Adrenal gland (tissue), 9 donors: ENCODE measurements at regions not wholly inside any gene's neighbourhood (a gene's known extent, or its start where the extent isn't known, plus 50 kb on each side); places are given as distances from the start of the nearest gene placed in this dataset.

Source experiments
- DNase-seq, 7 donors: peaks; one replicate each; pipeline ENCODE4 v3.0.0-alpha.2; 2019 to 2020
- H3K27ac ChIP-seq, 5 donors: fragments of 200-600 bp; sonication (generic) in 4 of 5; 1 replicate in 3 of 5; 2 replicates in 2 of 5; pipeline versions ENCODE4 v1.5.1 to v1.8.0; 2016 to 2020; ENCODE audit warnings: mild to moderate bottlenecking in 1 of 5
- H3K27me3 ChIP-seq: fragments of 200-600 bp; 2 replicates; pipeline ENCODE4 v1.8.0; 2021
- H3K36me3 ChIP-seq, 2 donors: fragments of 200-600 bp; replicated peaks in 1 of 2; 1 replicate in 1 of 2; 2 replicates in 1 of 2; pipeline versions ENCODE4 v1.5.1 to v1.8.0; 2018 to 2022
- H3K4me1 ChIP-seq, 2 donors: fragments of 200-600 bp; replicated peaks in 1 of 2; 1 replicate in 1 of 2; 2 replicates in 1 of 2; pipeline versions ENCODE4 v1.5.1 to v1.8.0; 2018 to 2021
- H3K4me3 ChIP-seq, 4 donors: fragments of 200-600 bp; sonication (generic) in 3 of 4; one replicate each; pipeline ENCODE4 v1.5.1; 2016 to 2018
- H3K9me3 ChIP-seq, 3 donors: fragments of 200-600 bp; sonication (generic) in 1 of 3; replicated peaks in 1 of 3; 1 replicate in 2 of 3; 2 replicates in 1 of 3; pipeline versions ENCODE4 v1.5.1 to v1.8.0; 2016 to 2021
- CTCF ChIP-seq, 6 experiments: fragments of 450-650 bp in 4 of 6; fragments of 200-600 bp in 2 of 6; sonication (generic) in 1 of 6; IDR thresholded peaks; 1 replicate in 5 of 6; 2 replicates in 1 of 6; pipeline versions ENCODE4 v1.5.1 to v1.8.0; 2016 to 2021; ENCODE audit warnings: antibody characterized with exemption in 6 of 6, mild to moderate bottlenecking in 2 of 6, moderate library complexity in 1 of 6
- POLR2A ChIP-seq, 2 donors: fragments of 450-650 bp; IDR thresholded peaks; one replicate each; pipeline ENCODE4 v1.6.1; 2017; ENCODE audit warnings: antibody characterized with exemption in 2 of 2, mild to moderate bottlenecking in 2 of 2, moderate library complexity in 1 of 2
- WGBS, 4 donors: extraction: QIAGEN DNeasy Blood & Tissue Kit in 2 of 4; methylation state at CpG; one replicate each; pipeline versions ENCODE4 v1.1.5 to v1.1.7; 2013 to 2017; 5-methylcytosine and 5-hydroxymethylcytosine counted together
- intact Hi-C, 2 donors: fragments of 100-400 bp; cut with DNase I; formaldehyde crosslinking; loops; one replicate each; pipeline versions ENCODE4 v1.14.1 to v1.15.0; 2022 to 2023
- donor health status: healthy with polysubstance abuse.
- donor health status: Bipolar disorder and iron deficiency.
- donor health status: DM: yes; HTN: yes; CAD: no.
- donor health status: DM: no; HTN: no; CAD: no.
- donor health status: DM: no; HTN: no; CAD: no.

GRCh38 chr2:172195836-172196376 is 93.2 kb upstream of the DLX2 start:
- Histone ChIP-seq H3K27me3 (no peaks in the 10 kb centered on the region), H3K4me3 (no peak overlapping the region), H3K27ac (no peak overlapping the region), H3K4me1 (no peaks in the 10 kb centered on the region), H3K9me3 (peaks cover 0 to 24% (median 0%) of the 10 kb centered on the region in 3 donors), H3K36me3 (no peaks in the 10 kb centered on the region)
- 70 to 77% (median 75%) methylated on average over 6 of the region's 6 CpGs for WGBS, 4 donors
- intact Hi-C loops = no loop called here
- no peak for TF ChIP-seq CTCF (IDR thresholded peaks at IDR 0.05)
- TF ChIP-seq POLR2A (IDR thresholded peaks at IDR 0.05) = no peak
- no peak for DNase-seq

GRCh38 chr2:172196768-172197431 is 94.2 kb upstream of the DLX2 start:
- Histone ChIP-seq H3K4me3 (no peak overlapping the region), H3K27ac (no peak overlapping the region), H3K9me3 (peaks cover 0 to 24% (median 0%) of the 10 kb centered on the region in 3 donors), H3K4me1 (no peaks in the 10 kb centered on the region), H3K27me3 (no peaks in the 10 kb centered on the region), H3K36me3 (no peaks in the 10 kb centered on the region)
- no peak for TF ChIP-seq POLR2A (IDR thresholded peaks at IDR 0.05)
- no peak for TF ChIP-seq CTCF (IDR thresholded peaks at IDR 0.05)
- intact Hi-C loops = no loop called here
- 65 to 80% (median 72%) methylated on average over 17 of the region's 17 CpGs for WGBS, 4 donors
- DNase-seq = no peak

- no peak overlapping the region for H3K27ac ChIP-seq
- peaks cover 0 to 19% (median 0%) of the 10 kb centered on the region in 3 donors for H3K9me3 ChIP-seq
- no peak for TF ChIP-seq CTCF (IDR thresholded peaks at IDR 0.05)
- no peak for TF ChIP-seq POLR2A (IDR thresholded peaks at IDR 0.05)
- DNase-seq = no peak
- H3K4me1 ChIP-seq = no peaks in the 10 kb centered on the region
- 66 to 75% (median 69%) methylated on average over 4 of the region's 4 CpGs for WGBS, 4 donors
- H3K36me3 ChIP-seq = no peaks in the 10 kb centered on the region
- intact Hi-C loops = no loop called here
- no peak overlapping the region for H3K4me3 ChIP-seq
- H3K27me3 ChIP-seq = no peaks in the 10 kb centered on the region
These were observed 95.7 kb upstream of the DLX2 start for GRCh38 chr2:172198361-172198760.

GRCh38 chr2:172198908-172199307 is 96.2 kb upstream of the DLX2 start:
- Histone ChIP-seq H3K36me3 (no peaks in the 10 kb centered on the region), H3K27ac (no peak overlapping the region), H3K27me3 (no peaks in the 10 kb centered on the region), H3K9me3 (peaks cover 0 to 13% (median 0%) of the 10 kb centered on the region in 3 donors), H3K4me1 (no peaks in the 10 kb centered on the region), H3K4me3 (no peak overlapping the region)
- DNase-seq = no peak
- no peak for TF ChIP-seq POLR2A (IDR thresholded peaks at IDR 0.05)
- no peak for TF ChIP-seq CTCF (IDR thresholded peaks at IDR 0.05)
- intact Hi-C loops = no loop called here
- 80 to 100% (median 83%) methylated on average over 1 of the region's 1 CpG for WGBS, 4 donors
